CD4-positive, CD25-positive, alpha-beta regulatory T cell (primary cell): ENCODE measurements at regions not wholly inside any gene's neighbourhood (a gene's known extent, or its start where the extent isn't known, plus 50 kb on each side); places are given as distances from the start of the nearest gene placed in this dataset.

Source experiments
- ATAC-seq, 2 donors: fragments of 150-1000 bp; cut with Tn5 transposase; one replicate each; pipeline ENCODE4 v1.10.0; 2021; ENCODE audit warnings: low read depth in 2 of 2, moderate number of reproducible peaks in 2 of 2, moderate library complexity in 1 of 2
- DNase-seq, 3 donors: peaks; one replicate each; pipeline versions ENCODE4 v3.0.0 to v3.0.0-alpha.2; 2012 to 2022; ENCODE audit warnings: mixed read lengths in 1 of 3
- H3K27ac ChIP-seq: one replicate; pipeline ENCODE4 v1.7.0; 2013; ENCODE audit warnings: mild to moderate bottlenecking, low read length; ENCODE audit not compliant: insufficient read depth, poor library complexity, severe bottlenecking
- H3K27me3 ChIP-seq: one replicate; pipeline ENCODE4 v1.7.0; 2013; ENCODE audit warnings: low read length; ENCODE audit not compliant: control insufficient read depth, insufficient read depth
- H3K36me3 ChIP-seq: one replicate; pipeline ENCODE4 v1.7.0; 2013; ENCODE audit warnings: mild to moderate bottlenecking, low read length, moderate library complexity; ENCODE audit not compliant: control insufficient read depth, insufficient read depth
- H3K4me1 ChIP-seq: 2 replicates; pipeline ENCODE4 v1.7.0; 2013; ENCODE audit warnings: mild to moderate bottlenecking, low read length; ENCODE audit not compliant: insufficient read depth, control insufficient read depth, poor library complexity, severe bottlenecking
- H3K4me3 ChIP-seq: one replicate; pipeline ENCODE4 v1.7.0; 2013; ENCODE audit warnings: low read depth, mild to moderate bottlenecking, low read length, moderate library complexity
- H3K9me3 ChIP-seq, 2 experiments: 1 replicate in 1 of 2; 2 replicates in 1 of 2; pipeline ENCODE4 v1.7.0; 2013; ENCODE audit warnings: low read length in 2 of 2, mild to moderate bottlenecking in 1 of 2, moderate library complexity in 1 of 2; ENCODE audit not compliant: control insufficient read depth in 2 of 2
- H3K27ac Mint-ChIP-seq, 3 donors: one replicate each; pipeline ENCODE4 v1.8.0; 2020 to 2022; ENCODE audit warnings: mild to moderate bottlenecking in 3 of 3, mixed read lengths in 3 of 3, moderate library complexity in 2 of 3
- H3K27me3 Mint-ChIP-seq: one replicate; pipeline ENCODE4 v1.8.0; 2022; ENCODE audit warnings: mild to moderate bottlenecking, mixed read lengths
- H3K36me3 Mint-ChIP-seq: one replicate; pipeline ENCODE4 v1.8.0; 2020; ENCODE audit warnings: mixed read lengths
- H3K4me1 Mint-ChIP-seq, 4 donors: one replicate each; pipeline ENCODE4 v1.8.0; 2020 to 2022; ENCODE audit warnings: mixed read lengths in 4 of 4, mild to moderate bottlenecking in 1 of 4
- H3K4me3 Mint-ChIP-seq, 4 donors: one replicate each; pipeline ENCODE4 v1.8.0; 2020 to 2022; ENCODE audit warnings: mild to moderate bottlenecking in 4 of 4, mixed read lengths in 4 of 4, moderate library complexity in 3 of 4
- H3K9me3 Mint-ChIP-seq, 7 donors: one replicate each; pipeline ENCODE4 v1.8.0; 2020 to 2022; ENCODE audit warnings: mixed read lengths in 7 of 7, mild to moderate bottlenecking in 3 of 7, moderate library complexity in 2 of 7

- Histone ChIP-seq H3K27me3 (no peaks in the 10 kb centered on the region), H3K27ac (no peak overlapping the region), H3K4me3 (no peak overlapping the region), H3K4me1 (no peaks in the 10 kb centered on the region), H3K36me3 (no peaks in the 10 kb centered on the region), H3K9me3 (peaks cover 0 to 6% of the 10 kb centered on the region in 2 experiments)
- Mint-ChIP-seq H3K4me3 (no peak overlapping the region), H3K36me3 (no peaks in the 10 kb centered on the region), H3K9me3 (peaks cover 0 to 13% (median 3%) of the 10 kb centered on the region in 7 donors), H3K27me3 (no peaks in the 10 kb centered on the region), H3K4me1 (no peaks in the 10 kb centered on the region), H3K27ac (no peak overlapping the region)
- ATAC-seq (no peak), DNase-seq (no peak)
Measured at GRCh38 chr2:146489386-146489785, 1355.4 kb upstream of the ACVR2A start.

- Histone ChIP-seq H3K4me3 (no peak overlapping the region), H3K9me3 (no peaks in the 10 kb centered on the region), H3K36me3 (no peaks in the 10 kb centered on the region), H3K27me3 (no peaks in the 10 kb centered on the region), H3K27ac (no peak overlapping the region), H3K4me1 (no peaks in the 10 kb centered on the region)
- ATAC-seq (no peak), DNase-seq (no peak)
- H3K27ac Mint-ChIP-seq: no peak overlapping the region
- H3K27me3 Mint-ChIP-seq: no peaks in the 10 kb centered on the region
- H3K4me1 Mint-ChIP-seq: no peaks in the 10 kb centered on the region
- no peak overlapping the region for H3K4me3 Mint-ChIP-seq
- H3K9me3 Mint-ChIP-seq: peaks cover 0 to 5% (median 0%) of the 10 kb centered on the region in 7 donors
- no peaks in the 10 kb centered on the region for H3K36me3 Mint-ChIP-seq
Measured at GRCh38 chr2:146481629-146482028, 1363.2 kb upstream of the ACVR2A start.

GRCh38 chr2:146477383-146477782 lies 1367.4 kb upstream of the ACVR2A start:
- no peak overlapping the region for H3K4me3 Mint-ChIP-seq
- H3K36me3 Mint-ChIP-seq: no peaks in the 10 kb centered on the region
- H3K36me3 ChIP-seq: no peaks in the 10 kb centered on the region
- no peaks in the 10 kb centered on the region for H3K27me3 ChIP-seq
- no peaks in the 10 kb centered on the region for H3K4me1 Mint-ChIP-seq
- no peaks in the 10 kb centered on the region for H3K4me1 ChIP-seq
- no peak for ATAC-seq
- DNase-seq: no peak
- H3K27me3 Mint-ChIP-seq: no peaks in the 10 kb centered on the region
- H3K27ac Mint-ChIP-seq: no peak overlapping the region
- no peak overlapping the region for H3K27ac ChIP-seq
- peaks cover 0 to 5% (median 0%) of the 10 kb centered on the region in 7 donors for H3K9me3 Mint-ChIP-seq
- H3K4me3 ChIP-seq: no peak overlapping the region
- H3K9me3 ChIP-seq: no peaks in the 10 kb centered on the region

GRCh38 chr2:146468578-146468977 lies 1376.3 kb upstream of the ACVR2A start:
- H3K4me3 Mint-ChIP-seq: no peak overlapping the region
- Histone ChIP-seq H3K27ac (no peak overlapping the region), H3K4me1 (no peaks in the 10 kb centered on the region), H3K9me3 (no peaks in the 10 kb centered on the region), H3K36me3 (no peaks in the 10 kb centered on the region), H3K4me3 (no peak overlapping the region), H3K27me3 (no peaks in the 10 kb centered on the region)
- H3K9me3 Mint-ChIP-seq: peaks cover 0 to 6% (median 3%) of the 10 kb centered on the region in 7 donors
- no peaks in the 10 kb centered on the region for H3K27me3 Mint-ChIP-seq
- ATAC-seq: no peak
- DNase-seq: no peak
- no peaks in the 10 kb centered on the region for H3K36me3 Mint-ChIP-seq
- H3K27ac Mint-ChIP-seq: no peak overlapping the region
- H3K4me1 Mint-ChIP-seq: peaks cover 0 to 5% (median 0%) of the 10 kb centered on the region in 4 donors

- H3K27ac Mint-ChIP-seq: no peak overlapping the region
- Histone ChIP-seq H3K36me3 (no peaks in the 10 kb centered on the region), H3K4me3 (no peak overlapping the region), H3K27ac (no peak overlapping the region), H3K27me3 (no peaks in the 10 kb centered on the region), H3K9me3 (no peaks in the 10 kb centered on the region), H3K4me1 (no peaks in the 10 kb centered on the region)
- peaks cover under 1 to 15% (median 3%) of the 10 kb centered on the region in 7 donors for H3K9me3 Mint-ChIP-seq
- no peaks in the 10 kb centered on the region for H3K36me3 Mint-ChIP-seq
- DNase-seq (no peak), ATAC-seq (no peak)
- no peak overlapping the region for H3K4me3 Mint-ChIP-seq
- H3K27me3 Mint-ChIP-seq: no peaks in the 10 kb centered on the region
- H3K4me1 Mint-ChIP-seq: peaks cover 0 to 5% (median 0%) of the 10 kb centered on the region in 4 donors
Measured at GRCh38 chr2:146467425-146467824, 1377.4 kb upstream of the ACVR2A start.

- H3K27ac Mint-ChIP-seq: no peak overlapping the region
- no peaks in the 10 kb centered on the region for H3K27me3 ChIP-seq
- no peak for DNase-seq
- no peaks in the 10 kb centered on the region for H3K36me3 Mint-ChIP-seq
- H3K9me3 Mint-ChIP-seq: peaks cover 0 to 24% (median 6%) of the 10 kb centered on the region in 7 donors
- H3K4me3 ChIP-seq: no peak overlapping the region
- no peaks in the 10 kb centered on the region for H3K27me3 Mint-ChIP-seq
- H3K9me3 ChIP-seq: peaks cover 0 to 6% of the 10 kb centered on the region in 2 experiments
- no peaks in the 10 kb centered on the region for H3K36me3 ChIP-seq
- H3K27ac ChIP-seq: no peak overlapping the region
- H3K4me1 ChIP-seq: no peaks in the 10 kb centered on the region
- no peak overlapping the region for H3K4me3 Mint-ChIP-seq
- H3K4me1 Mint-ChIP-seq: peaks cover 0 to 5% (median 0%) of the 10 kb centered on the region in 4 donors
- no peak for ATAC-seq
Measured at GRCh38 chr2:146465460-146465859, 1379.4 kb upstream of the ACVR2A start.

GRCh38 chr2:146461068-146461467 lies 1383.8 kb upstream of the ACVR2A start:
- no peak overlapping the region for H3K4me3 ChIP-seq
- Mint-ChIP-seq H3K4me1 (peaks cover 0 to 2% (median 0%) of the 10 kb centered on the region in 4 donors), H3K4me3 (no peak overlapping the region), H3K9me3 (peaks cover 0 to 33% (median 9%) of the 10 kb centered on the region in 7 donors), H3K27ac (no peak overlapping the region), H3K36me3 (no peaks in the 10 kb centered on the region), H3K27me3 (no peaks in the 10 kb centered on the region)
- DNase-seq: no peak
- no peak overlapping the region for H3K27ac ChIP-seq
- peaks cover 0 to 6% of the 10 kb centered on the region in 2 experiments for H3K9me3 ChIP-seq
- H3K36me3 ChIP-seq: no peaks in the 10 kb centered on the region
- H3K4me1 ChIP-seq: no peaks in the 10 kb centered on the region
- ATAC-seq: no peak
- H3K27me3 ChIP-seq: no peaks in the 10 kb centered on the region

GRCh38 chr2:146458585-146458984 lies 1386.2 kb upstream of the ACVR2A start:
- peaks cover 0 to 6% of the 10 kb centered on the region in 2 experiments for H3K9me3 ChIP-seq

More at GRCh38 chr2:146458585-146458984, 1386.2 kb upstream of the ACVR2A start:
- Mint-ChIP-seq H3K4me3 (no peak overlapping the region), H3K36me3 (no peaks in the 10 kb centered on the region), H3K4me1 (no peaks in the 10 kb centered on the region), H3K27me3 (no peaks in the 10 kb centered on the region), H3K27ac (no peak overlapping the region), H3K9me3 (peaks cover 4 to 35% (median 9%) of the 10 kb centered on the region in 7 donors)
- Histone ChIP-seq H3K4me1 (no peaks in the 10 kb centered on the region), H3K36me3 (no peaks in the 10 kb centered on the region), H3K27me3 (no peaks in the 10 kb centered on the region), H3K4me3 (no peak overlapping the region), H3K27ac (no peak overlapping the region)
- DNase-seq (no peak), ATAC-seq (no peak)
